ENCODE measurements at regions not wholly inside any gene's neighbourhood (a gene's known extent, or its start where the extent isn't known, plus 50 kb on each side); places are given as distances from the start of the nearest gene placed in this dataset.

DNA sequence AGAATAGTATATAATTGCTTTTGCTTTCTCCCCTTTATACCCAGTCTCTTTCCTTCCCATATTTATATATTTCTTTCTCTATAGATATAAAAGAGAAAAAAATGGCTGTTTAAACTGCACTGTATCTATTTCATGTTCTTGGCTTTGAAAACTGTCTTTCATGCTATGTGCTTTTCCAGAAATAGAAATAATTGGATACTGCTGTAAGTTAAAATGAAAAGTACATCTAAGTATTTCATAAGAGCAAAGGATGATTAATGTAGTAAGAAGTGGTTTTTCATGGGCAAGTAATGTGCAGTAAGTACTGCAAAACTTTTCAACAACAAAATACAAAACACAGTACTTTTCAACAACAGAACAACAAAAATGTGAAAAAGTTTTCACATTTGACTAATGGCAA, 237.9 kb downstream of the SNCA start:
- DNase-seq (ENCODE audit: low spot score) = no peak

DNA sequence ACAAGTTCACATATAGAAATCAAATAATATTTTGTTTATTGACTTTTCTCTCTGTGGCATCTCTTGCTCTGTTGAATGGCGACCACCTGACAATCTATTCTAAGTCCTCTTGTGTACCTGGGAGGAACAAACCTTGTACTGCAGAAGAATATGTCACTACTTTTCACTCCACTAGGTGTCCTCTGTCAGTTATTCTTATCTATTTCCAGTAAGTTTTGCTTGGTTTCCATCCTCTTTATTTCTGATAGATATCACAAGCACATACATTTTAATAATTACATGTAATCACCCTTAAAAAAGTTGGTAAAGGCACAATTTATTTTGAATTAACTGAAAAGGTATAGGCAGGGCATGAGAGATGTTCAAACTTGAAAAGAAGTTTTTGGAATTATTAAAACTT, 238.4 kb downstream of the SNCA start:
- DNase-seq (ENCODE audit: low spot score) = no peak

DNA sequence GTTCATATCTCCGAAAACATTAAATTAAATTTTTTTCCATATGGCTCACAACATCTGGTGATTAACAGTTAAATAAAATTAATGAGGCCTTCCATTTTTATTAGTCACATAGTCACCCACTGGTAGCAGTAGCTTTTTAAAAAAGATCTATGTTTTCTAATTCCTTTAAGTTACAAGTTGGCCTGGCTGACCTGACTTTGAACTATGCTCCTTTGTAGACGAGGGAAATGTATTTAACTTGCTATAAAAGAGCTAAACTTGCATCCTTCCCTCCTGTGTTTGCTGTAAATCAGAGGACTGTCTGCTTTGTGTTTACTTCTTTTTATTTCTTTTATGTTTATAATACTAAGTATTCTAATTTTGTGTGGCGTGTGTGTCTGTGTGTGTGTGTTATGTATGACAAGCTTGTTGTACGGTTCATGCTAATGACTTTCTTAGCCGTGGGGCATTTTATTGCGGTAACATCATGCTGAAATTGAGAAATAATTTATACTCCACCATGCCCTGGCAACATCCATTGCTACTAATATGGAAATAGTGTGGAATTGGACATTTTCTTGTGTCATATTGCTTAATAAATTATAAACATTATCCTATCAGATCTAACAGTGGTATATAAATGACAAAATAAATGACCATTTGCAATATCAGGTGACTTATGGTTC, 241.7 kb downstream of the SNCA start:
- DNase-seq (ENCODE audit: low spot score) = no peak

DNA sequence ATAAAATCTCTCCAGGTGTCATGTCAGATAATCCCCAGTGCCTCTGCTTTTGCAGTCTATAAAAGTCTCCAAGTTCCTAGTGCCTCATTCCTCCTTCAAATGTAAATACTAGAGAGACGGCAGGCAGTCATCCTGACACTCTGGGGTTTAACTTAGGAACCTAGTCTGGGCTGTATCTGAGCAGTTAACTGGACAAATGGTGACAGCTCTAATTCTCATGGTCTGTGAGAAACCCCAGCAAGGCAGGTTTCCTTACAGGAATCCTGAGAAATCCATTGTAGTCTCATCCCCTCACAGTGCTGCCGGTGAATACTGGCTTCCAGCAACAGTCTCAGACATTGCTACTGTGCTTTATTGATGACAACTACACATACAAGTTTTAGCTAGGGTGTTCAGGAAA, 246.8 kb downstream of the SNCA start:
- no peak for DNase-seq (ENCODE audit: low spot score)

- DNase-seq (ENCODE audit: low spot score) = no peak
Measured at GRCh38 chr4:89588421-89588820, 248.5 kb downstream of the SNCA start.

DNA sequence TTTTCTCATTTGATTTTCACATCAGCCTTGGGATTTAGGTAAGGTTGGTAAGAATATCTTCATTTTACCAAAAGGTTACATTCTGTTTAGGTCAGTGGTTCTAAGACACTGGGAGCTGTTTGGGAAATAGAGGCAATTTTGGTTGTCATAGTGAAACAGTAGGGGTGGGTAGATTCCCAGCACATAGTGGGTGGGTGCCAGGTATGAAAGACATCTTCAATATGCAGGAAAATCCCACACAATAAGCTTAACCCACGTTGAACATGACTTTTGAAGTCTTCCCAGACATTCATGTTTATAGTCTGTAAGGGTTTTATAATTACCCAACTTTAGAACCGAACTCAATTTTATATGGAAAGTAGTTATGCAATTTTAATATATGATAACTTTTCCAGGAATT, 249.6 kb downstream of the SNCA start:
- peak; percentile 61 for DNase-seq (ENCODE audit: low spot score)

DNA sequence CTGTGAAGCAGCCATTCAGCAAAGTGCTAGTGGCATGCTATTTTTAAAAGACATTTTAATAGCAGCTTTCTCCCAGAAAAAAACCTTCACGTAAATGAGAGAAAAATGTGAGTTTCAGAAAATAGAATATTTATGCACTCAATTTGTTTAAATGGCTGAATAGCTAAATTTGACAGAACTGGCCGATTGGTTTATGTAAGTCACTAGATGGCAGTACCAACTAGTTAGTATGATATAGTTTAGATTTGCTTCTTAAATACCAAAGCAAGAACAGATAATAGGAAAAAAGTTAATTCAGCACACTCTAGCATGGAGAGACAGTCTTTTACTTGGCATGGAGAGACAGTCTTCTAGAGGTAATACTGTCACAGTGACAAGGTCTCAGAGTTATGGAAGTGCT, 250.1 kb downstream of the SNCA start:
- DNase-seq (ENCODE audit: low spot score) = no peak

DNA sequence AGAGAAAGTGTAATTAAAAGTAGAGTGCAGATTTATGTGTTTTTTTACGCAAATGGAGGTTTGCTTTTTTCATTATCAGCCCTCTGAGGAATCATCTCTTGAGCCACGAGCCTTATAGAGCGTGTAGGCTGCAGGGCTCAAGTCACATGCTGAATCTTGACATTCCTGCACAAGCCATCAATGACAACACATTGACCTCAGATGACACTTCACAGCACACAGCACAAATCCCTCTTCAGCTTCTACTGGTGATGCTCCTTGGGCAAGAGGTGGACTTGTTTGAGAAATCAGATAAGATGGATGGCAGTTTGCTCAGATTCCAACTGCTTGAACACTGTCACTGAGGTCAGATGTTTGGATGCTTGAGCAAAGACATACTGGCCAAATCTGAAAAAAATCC, 250.6 kb downstream of the SNCA start:
- DNase-seq (ENCODE audit: low spot score) = no peak

GRCh38 chr4:89582756-89583505, 254.0 kb downstream of the SNCA start:
- DNase-seq (ENCODE audit: low spot score) = no peak

DNA sequence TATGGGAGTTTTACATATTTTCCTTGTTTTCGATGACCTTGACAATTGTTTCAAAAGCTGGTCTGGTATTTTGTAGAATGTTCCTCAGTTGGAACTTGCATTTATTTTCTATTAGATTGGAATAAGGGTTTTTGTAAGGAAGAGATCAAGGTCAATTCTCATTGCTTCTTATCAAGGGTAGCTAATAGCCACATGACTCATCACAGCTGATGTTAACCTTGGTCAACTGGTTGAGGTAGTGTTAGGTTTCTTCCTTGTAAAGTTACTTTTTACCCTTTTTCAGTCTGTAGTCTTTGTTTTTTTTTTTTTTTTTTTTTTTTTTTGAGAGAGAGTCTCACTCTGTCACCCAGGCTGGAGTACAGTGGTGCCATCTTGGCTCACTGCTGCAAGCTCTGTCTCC, 257.2 kb downstream of the SNCA start:
- DNase-seq (ENCODE audit: low spot score) = no peak

- no peak for DNase-seq (ENCODE audit: low spot score)
Measured at GRCh38 chr4:89576246-89576645, 260.7 kb downstream of the SNCA start.

GRCh38 chr4:89575840-89576239, 261.1 kb downstream of the SNCA start:
- DNase-seq (ENCODE audit: low spot score) = no peak

DNA sequence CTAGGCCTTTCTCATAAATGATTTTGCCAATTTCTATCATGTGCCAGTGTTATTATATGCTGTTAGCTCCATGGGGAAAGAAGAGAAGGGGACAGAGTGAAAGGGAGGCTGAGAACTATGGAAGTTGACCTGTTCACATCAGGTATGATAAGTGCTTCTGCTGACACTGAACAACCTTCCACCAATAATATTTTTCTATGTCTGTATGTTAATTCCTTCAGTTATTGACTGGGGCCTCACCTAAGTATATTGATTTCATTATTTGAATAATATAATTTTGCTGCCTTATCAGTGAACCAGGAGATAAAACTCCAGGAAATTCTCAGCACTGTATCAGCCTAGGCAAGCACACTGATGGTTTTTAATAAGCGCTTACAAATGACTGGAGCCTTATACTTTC, 262.8 kb downstream of the SNCA start:
- no peak for DNase-seq (ENCODE audit: low spot score)

DNA sequence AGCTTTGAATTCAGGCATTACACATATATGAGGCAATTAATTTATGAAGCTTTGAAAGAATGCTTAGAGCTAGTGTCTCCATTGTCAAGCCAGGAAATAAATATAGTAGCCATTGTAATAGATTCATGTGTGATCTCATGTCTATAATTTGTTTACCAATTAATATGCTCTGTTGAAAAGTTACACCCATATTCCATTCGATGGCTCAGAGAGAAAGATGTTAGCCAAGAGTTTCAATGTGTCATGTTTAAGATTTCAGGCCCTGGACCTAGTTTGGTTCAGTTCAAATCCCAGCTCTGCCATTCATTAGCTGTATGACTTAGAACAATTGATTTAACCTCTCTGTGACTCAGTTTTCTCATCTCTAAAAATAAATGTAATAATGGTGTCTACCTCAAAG, 263.3 kb downstream of the SNCA start:
- no peak for DNase-seq (ENCODE audit: low spot score)

- no peak for DNase-seq (ENCODE audit: low spot score)
Measured at GRCh38 chr4:89572224-89572858, 264.6 kb downstream of the SNCA start.

DNA sequence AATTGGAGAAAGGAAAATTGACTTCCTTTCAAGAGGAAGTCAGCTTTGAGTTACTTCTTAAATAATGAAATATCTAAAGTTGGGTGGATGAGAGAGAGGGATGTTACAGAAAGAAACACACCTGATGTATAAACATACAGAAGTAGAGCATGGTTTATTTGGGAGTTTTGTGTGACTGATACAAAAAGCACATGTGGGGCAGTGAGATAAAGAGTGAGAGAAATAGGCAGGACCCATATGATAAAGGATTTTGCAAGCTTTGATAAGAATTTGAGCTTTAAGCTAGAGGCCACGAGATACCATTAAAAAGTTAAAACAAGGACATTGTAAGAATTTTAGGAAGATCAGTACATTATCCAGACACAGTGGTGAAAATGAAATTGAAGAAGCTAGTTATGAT, 263.3 kb upstream of the GPRIN3 start:
- no peak for DNase-seq (ENCODE audit: low spot score)

- DNase-seq (ENCODE audit: low spot score) = no peak
Measured at GRCh38 chr4:89567936-89568335, 260.3 kb upstream of the GPRIN3 start.

DNA sequence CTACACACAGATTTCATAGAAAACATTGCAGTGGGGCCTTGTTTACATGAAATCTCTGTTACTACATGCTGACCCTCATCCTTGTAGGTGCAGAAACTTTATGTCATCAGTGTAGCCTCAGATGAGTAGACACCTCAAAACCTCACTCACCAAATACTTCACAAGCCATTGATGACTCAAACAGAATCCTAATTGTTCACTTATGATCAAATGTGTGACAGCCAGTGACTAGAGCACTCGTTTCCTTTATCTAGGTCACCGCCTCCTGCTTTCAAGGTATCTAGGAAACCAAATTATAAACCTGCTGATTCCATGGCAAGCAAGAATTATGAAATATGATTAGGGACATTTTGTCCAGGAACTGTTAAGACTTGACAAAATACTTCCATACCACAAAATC, 255.8 kb upstream of the GPRIN3 start:
- DNase-seq (ENCODE audit: low spot score) = peak; percentile 70

GRCh38 chr4:89562746-89563145, 255.1 kb upstream of the GPRIN3 start:
- no peak for DNase-seq (ENCODE audit: low spot score)

DNA sequence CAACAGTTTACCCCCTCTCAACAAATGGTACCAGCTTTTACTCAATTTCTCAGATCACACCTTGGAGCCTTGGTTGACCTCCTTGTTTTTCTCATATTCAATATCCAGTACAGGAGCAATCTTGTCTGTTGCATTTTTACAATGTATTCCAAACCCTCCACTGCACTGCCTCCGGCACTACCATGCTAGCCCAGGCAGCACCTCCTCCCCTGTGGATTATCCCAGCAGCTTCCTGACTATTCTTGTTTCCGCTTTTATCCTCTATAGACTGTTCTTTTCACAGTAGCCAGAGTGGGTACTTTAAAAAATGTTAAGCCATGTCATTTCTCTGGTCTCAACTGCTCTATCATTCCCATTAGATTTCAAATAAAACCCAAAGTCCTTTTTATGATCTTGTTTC, 253.4 kb upstream of the GPRIN3 start:
- DNase-seq (ENCODE audit: low spot score) = no peak

DNA sequence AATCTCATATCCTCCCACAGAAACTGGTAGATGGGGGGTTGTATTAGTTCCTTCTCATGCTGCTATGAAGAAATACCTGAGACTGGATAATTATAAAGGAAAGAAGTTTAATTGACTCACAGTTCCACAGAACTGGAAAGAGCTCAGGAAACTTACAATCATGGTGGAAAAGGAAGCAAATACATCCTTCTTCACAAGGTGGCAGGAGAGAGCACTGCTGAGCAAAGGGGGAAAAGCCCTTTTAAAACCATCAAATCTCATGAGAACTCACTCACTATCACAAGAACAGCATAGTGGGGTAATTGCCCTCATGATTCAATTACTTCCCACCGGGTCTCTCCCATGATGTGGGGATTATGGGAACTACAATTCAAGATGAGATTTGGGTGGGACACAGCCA, 250.5 kb upstream of the GPRIN3 start:
- no peak for DNase-seq (ENCODE audit: low spot score)

- DNase-seq (ENCODE audit: low spot score) = no peak
Measured at GRCh38 chr4:89556601-89557305, 249.2 kb upstream of the GPRIN3 start.

DNA sequence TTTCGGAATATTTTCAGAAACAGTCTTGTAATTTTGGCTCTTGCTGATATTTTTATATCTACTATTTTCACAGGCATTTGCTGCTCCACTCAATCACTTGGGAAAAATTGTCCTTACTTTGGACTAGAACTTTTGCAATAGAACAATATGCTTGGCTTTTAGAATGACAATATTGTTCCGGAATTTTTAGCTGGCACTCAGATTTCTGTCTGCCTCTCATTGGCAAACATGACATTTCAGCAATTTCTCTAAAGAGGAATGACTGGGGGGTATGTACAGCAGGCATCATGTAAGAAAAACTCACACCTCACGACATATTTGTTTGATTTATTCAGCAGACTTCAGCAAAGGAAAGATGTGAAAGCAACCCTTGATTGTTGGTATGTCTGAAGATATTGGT, 243.6 kb upstream of the GPRIN3 start:
- no peak for DNase-seq (ENCODE audit: low spot score)

Data from putamen (tissue), 1 donor.